ENCODE measurements at regions not wholly inside any gene's neighbourhood (a gene's known extent, or its start where the extent isn't known, plus 50 kb on each side); places are given as distances from the start of the nearest gene placed in this dataset.

DNA sequence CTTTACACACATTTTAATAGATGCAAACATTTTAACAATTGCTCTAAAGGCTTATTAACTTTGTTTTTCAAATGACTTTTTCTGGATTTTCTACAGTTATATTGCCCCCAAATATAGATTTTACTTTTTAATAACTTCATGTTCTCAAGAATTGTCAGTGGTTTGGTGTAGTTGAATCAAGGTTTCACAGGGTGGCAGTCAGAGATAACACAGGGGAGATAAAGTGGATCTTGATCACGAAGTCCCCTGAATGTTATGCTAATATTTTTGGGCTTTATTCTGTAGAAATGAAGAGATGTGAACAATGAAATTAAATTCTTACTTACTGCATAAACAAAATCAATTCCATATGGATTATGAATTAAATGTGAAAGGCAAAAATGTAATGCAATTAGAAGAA is 248.1 kb downstream of the AEBP2 start:
- TF ChIP-seq CTCF (IDR thresholded peaks at IDR 0.05; ENCODE audit: low read depth, low read length) (no peak), EZH2phosphoT487 (IDR thresholded peaks at IDR 0.05; ENCODE audit: low read depth) (no peak)

All from OCI-LY3 (cell line).